Smooth muscle cell (in vitro differentiated cells): ENCODE measurements at regions not wholly inside any gene's neighbourhood (a gene's known extent, or its start where the extent isn't known, plus 50 kb on each side); places are given as distances from the start of the nearest gene placed in this dataset.

Source experiments
- DNase-seq: peaks from one replicate; lab custom pipeline; 2025; ENCODE audit not compliant: unreplicated experiment; lab: John Stamatoyannopoulos, UW
- H2AFZ ChIP-seq: fragments of 200-600 bp; sonication (generic); 2 replicates; pipeline ENCODE4 v1.6.0; 2016; ENCODE audit warnings: antibody characterized with exemption, low read depth, mild to moderate bottlenecking
- H3F3A ChIP-seq: fragments of 200-600 bp; sonication (generic); 2 replicates; pipeline ENCODE4 v1.6.0; 2017; ENCODE audit warnings: antibody characterized with exemption, low read depth
- H3K27ac ChIP-seq: fragments of 200-600 bp; sonication (generic); 2 replicates; pipeline ENCODE4 v1.5.1; 2016; ENCODE audit warnings: low read depth, mild to moderate bottlenecking
- H3K27me3 ChIP-seq: fragments of 200-600 bp; sonication (generic); 2 replicates; pipeline ENCODE4 v1.6.1; 2016; ENCODE audit warnings: low read depth, mild to moderate bottlenecking
- H3K36me3 ChIP-seq: fragments of 200-600 bp; sonication (generic); 2 replicates; pipeline ENCODE4 v1.5.1; 2016; ENCODE audit warnings: low read depth
- H3K4me1 ChIP-seq: fragments of 200-600 bp; sonication (generic); 2 replicates; pipeline ENCODE4 v1.5.1; 2016; ENCODE audit warnings: low read depth
- H3K4me2 ChIP-seq: fragments of 200-600 bp; sonication (generic); 2 replicates; pipeline ENCODE4 v1.6.0; 2016; ENCODE audit warnings: mild to moderate bottlenecking
- H3K4me3 ChIP-seq: fragments of 200-600 bp; sonication (generic); 2 replicates; pipeline ENCODE4 v1.5.1; 2016; ENCODE audit warnings: mild to moderate bottlenecking
- H3K79me2 ChIP-seq: fragments of 200-600 bp; sonication (generic); 2 replicates; pipeline ENCODE4 v1.6.0; 2016; ENCODE audit warnings: low read depth, mild to moderate bottlenecking
- H3K9ac ChIP-seq: fragments of 200-600 bp; sonication (generic); 2 replicates; pipeline ENCODE4 v1.6.0; 2016; ENCODE audit warnings: low read depth
- H3K9me3 ChIP-seq: fragments of 200-600 bp; sonication (generic); replicated peaks from 2 replicates; pipeline ENCODE4 v1.5.1; 2016; ENCODE audit warnings: low read depth
- H4K20me1 ChIP-seq: fragments of 200-600 bp; sonication (generic); 2 replicates; pipeline ENCODE4 v1.6.0; 2016; ENCODE audit warnings: low read depth
- CTCF ChIP-seq: fragments of 200-600 bp; sonication (generic); IDR thresholded peaks from 2 replicates; pipeline ENCODE4 v1.5.1; 2017; ENCODE audit warnings: borderline replicate concordance, mild to moderate bottlenecking, antibody characterized with exemption; ENCODE audit not compliant: insufficient read depth, poor library complexity, severe bottlenecking
- WGBS: methylation state at CpG from one replicate; pipeline ENCODE4 v1.1.7; 2016; ENCODE audit warnings: low lambda C conversion rate; 5-methylcytosine and 5-hydroxymethylcytosine counted together

DNA sequence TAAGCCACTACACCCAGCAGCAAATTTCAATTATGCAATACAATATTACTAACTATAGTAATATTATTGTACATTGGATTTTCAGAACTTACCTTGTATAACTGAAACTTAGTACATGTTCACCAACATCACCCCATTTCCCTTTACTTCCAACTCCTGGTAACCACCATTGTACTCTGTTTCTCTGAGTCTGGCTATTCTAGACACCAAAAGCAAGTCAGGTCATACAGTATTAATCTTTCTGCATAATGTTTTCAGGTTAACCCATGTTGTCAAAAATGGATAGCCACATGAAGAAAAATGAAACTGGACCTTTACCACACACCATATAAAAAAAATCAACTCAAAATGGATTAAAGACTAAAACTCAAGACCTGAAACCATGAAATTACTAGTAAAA lies 558.2 kb downstream of the MMUT start:
- no peaks in the 10 kb centered on the region for H3K27me3 ChIP-seq
- no peak overlapping the region for H3K27ac ChIP-seq
- H3K4me1 ChIP-seq, result no peaks in the 10 kb centered on the region
- H3F3A ChIP-seq, result no peaks in the 10 kb centered on the region
- H3K79me2 ChIP-seq, result no peaks in the 10 kb centered on the region
- DNase-seq, result no peak
- no peaks in the 10 kb centered on the region for H3K36me3 ChIP-seq
- H3K9me3 ChIP-seq, result no peaks in the 10 kb centered on the region
- H3K9ac ChIP-seq, result no peak overlapping the region
- H3K4me3 ChIP-seq, result no peak overlapping the region
- H4K20me1 ChIP-seq, result no peaks in the 10 kb centered on the region
- no peak overlapping the region for H2AFZ ChIP-seq
- no peak overlapping the region for H3K4me2 ChIP-seq
- no peak for TF ChIP-seq CTCF

- H4K20me1 ChIP-seq, result no peaks in the 10 kb centered on the region
- no peaks in the 10 kb centered on the region for H3K4me1 ChIP-seq
- H3K27ac ChIP-seq, result no peak overlapping the region
- DNase-seq, result no peak
- no peaks in the 10 kb centered on the region for H3F3A ChIP-seq
- H3K9ac ChIP-seq, result no peak overlapping the region
- H3K4me3 ChIP-seq, result no peak overlapping the region
- 86% methylated on average over 3 of the region's 3 CpGs for WGBS
- H3K4me2 ChIP-seq, result no peak overlapping the region
- H2AFZ ChIP-seq, result no peak overlapping the region
- H3K9me3 ChIP-seq, result no peaks in the 10 kb centered on the region
- TF ChIP-seq CTCF, result no peak
- no peaks in the 10 kb centered on the region for H3K36me3 ChIP-seq
- no peaks in the 10 kb centered on the region for H3K27me3 ChIP-seq
- H3K79me2 ChIP-seq, result no peaks in the 10 kb centered on the region
Measured at GRCh38 chr6:48894469-48894868, 568.6 kb downstream of the MMUT start.

DNA sequence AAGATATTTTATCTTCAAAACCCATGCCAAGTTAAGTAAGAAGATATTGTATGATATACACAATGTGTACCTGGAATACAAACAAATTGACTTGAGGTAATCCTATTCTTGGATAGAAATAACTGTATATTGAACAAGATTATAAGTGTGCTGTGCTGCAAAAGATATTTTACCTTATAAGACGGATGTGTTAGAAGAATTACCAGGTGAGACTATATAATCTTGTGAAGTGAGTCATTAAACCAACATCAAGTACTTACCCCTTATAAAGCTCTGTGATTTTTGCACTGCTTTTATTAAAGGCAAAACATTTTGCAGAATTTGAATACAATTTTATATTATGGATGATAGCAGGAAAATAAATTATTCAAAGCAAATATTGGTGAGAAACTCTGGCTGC lies 570.0 kb downstream of the MMUT start:
- Histone ChIP-seq H3K4me1 (no peaks in the 10 kb centered on the region), H2AFZ (no peak overlapping the region), H3K79me2 (no peaks in the 10 kb centered on the region), H4K20me1 (no peaks in the 10 kb centered on the region), H3K9me3 (no peaks in the 10 kb centered on the region), H3F3A (no peaks in the 10 kb centered on the region), H3K36me3 (no peaks in the 10 kb centered on the region), H3K9ac (no peak overlapping the region), H3K27ac (no peak overlapping the region), H3K4me3 (no peak overlapping the region), H3K27me3 (no peaks in the 10 kb centered on the region), H3K4me2 (no peak overlapping the region)
- no peak for TF ChIP-seq CTCF
- DNase-seq, result no peak
- whole genome bisulfite sequencing, result 88% methylated on average over 1 of the region's 1 CpG

GRCh38 chr6:48891308-48891707 lies 571.7 kb downstream of the MMUT start:
- no peak for DNase-seq
- H3K79me2 ChIP-seq, result no peaks in the 10 kb centered on the region
- H2AFZ ChIP-seq, result no peak overlapping the region
- H3K9me3 ChIP-seq, result no peaks in the 10 kb centered on the region
- H3K27ac ChIP-seq, result no peak overlapping the region
- no peaks in the 10 kb centered on the region for H3K36me3 ChIP-seq
- WGBS, result 95% methylated on average over 3 of the region's 3 CpGs
- H3F3A ChIP-seq, result no peaks in the 10 kb centered on the region
- TF ChIP-seq CTCF, result no peak
- H3K9ac ChIP-seq, result no peak overlapping the region
- H3K27me3 ChIP-seq, result no peaks in the 10 kb centered on the region
- no peaks in the 10 kb centered on the region for H4K20me1 ChIP-seq
- H3K4me1 ChIP-seq, result no peaks in the 10 kb centered on the region
- H3K4me2 ChIP-seq, result no peak overlapping the region
- no peak overlapping the region for H3K4me3 ChIP-seq
